ENCODE measurements at regions not wholly inside any gene's neighbourhood (a gene's known extent, or its start where the extent isn't known, plus 50 kb on each side); places are given as distances from the start of the nearest gene placed in this dataset.
"Not testable (repeated sequence)": the region's sequence is repeated elsewhere in the genome, so short reads cannot be mapped to it uniquely, and the experiment has no call there.

DNA sequence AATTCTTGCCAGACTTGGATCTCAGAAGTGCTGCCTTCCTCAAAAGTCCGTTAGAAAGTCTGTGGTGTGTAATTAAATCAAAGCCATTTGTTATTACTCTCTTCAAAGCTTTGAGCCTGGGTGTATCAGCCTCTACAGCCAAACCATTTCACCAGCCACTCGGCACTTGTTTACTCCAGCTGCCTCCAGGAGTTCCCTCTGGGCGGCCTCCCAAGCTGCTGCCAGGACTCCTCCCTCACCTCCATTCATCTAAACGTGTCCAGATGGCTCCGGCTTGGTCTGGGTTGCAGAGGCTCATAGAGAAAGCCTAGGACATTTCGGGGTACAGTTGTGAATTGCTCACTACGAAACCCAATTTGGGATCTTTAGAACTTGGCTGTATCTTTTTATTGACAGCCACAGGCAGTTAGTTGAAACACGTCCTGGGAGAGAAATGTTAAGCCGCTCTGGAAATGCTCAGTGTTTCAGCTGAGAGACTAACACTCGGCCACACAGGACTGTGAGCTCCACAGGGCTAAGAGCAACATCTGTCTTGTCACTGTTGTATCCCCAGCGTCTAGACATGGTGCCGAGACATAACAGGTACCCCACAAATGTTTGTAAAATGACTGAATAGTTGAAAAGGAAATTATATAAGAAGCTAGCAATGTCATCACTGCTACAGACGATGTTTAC is 116.9 kb upstream of the NGF start:
- DNase-seq (ENCODE audit: low read depth in 2 of 2), result no peak

- no peak for DNase-seq (ENCODE audit: low read depth in 2 of 2)
These were observed 115.6 kb upstream of the NGF start for GRCh38 chr1:115453666-115454065.

DNA sequence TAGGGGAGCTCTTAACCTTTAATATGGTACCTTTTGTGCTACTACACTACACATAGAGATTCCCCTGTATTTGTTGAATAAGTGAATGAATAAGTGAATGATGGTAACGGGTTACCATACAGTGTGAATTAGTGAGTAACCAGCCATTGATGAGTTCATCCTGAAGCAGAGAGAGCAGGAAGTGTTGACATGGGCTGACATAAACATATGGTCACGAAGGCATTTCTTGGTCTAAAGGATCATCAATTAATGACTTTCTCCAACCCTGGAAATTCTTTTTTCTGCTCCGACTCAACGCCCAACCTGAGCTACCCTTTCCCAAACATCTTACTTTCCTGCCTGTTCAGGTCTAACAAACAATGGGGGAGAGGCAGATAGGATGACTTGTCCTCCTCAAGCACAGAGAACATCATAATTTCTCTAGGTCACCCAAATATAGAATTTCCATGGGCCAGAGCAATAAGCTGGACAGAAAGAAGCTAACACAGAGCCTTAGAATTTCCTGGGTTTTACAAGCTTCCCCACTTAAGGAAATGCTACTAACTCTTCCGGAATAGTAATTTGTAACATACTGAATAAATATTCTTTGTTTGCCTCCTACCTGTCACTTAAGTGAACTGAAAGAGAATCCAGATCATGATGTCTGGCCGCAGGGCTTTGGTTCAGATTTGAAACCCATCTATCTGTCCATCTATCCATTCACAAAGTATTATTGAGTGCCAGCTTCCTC is 114.7 kb upstream of the NGF start:
- DNase-seq (ENCODE audit: low read depth in 2 of 2), result no peak

DNA sequence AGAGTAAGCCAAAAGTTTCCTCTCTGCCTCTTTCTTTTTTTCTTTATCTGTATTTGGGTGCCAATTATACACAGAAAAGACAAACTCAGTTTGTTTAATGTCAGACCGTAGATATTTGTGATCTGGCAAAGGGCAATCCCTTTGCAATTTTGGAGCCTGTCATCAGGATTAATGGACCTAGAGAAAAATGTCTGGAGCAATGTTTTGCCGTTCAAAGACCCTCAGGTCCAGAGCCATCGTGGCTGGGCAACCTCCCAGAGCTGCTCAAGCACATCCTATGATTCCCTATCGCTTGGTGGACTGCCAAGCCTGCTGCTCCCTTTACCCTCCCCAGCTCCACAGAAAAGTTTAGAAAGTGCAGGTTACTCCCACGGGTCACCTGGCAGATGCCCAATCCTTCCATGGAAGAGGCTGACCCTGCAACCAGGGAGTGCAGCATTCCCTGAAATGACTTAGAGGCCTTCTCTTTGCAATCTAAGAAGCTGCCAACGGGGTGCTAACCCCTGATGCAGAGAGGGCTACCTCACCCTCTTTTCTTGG is 112.5 kb upstream of the NGF start:
- DNase-seq (ENCODE audit: low read depth in 2 of 2), result no peak

- DNase-seq (ENCODE audit: low read depth in 2 of 2), result no peak
These were observed 110.4 kb upstream of the NGF start for GRCh38 chr1:115448282-115449044.

GRCh38 chr1:115447672-115448071 is 109.6 kb upstream of the NGF start:
- DNase-seq (ENCODE audit: low read depth in 2 of 2), result no peak

DNA sequence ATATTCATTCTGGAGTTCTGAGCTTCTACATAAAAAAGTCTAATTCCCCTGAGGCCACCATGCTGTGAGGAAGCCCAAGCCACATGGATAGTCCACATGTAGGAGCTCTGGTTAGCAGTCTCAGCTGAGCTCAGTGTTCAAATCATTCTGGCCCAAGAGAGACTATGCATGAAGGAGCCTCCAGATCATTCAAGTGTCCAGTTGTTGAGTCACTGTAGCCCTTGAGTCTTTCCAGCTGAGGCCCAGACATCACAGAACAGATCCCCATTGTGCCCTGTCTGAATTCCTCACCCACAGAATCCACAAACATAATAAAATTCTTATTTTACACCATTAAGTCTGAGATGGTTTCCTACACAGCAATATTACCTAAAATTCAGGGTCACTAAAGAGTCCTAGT is 107.0 kb upstream of the NGF start:
- DNase-seq (ENCODE audit: low read depth in 2 of 2), result no peak

DNA sequence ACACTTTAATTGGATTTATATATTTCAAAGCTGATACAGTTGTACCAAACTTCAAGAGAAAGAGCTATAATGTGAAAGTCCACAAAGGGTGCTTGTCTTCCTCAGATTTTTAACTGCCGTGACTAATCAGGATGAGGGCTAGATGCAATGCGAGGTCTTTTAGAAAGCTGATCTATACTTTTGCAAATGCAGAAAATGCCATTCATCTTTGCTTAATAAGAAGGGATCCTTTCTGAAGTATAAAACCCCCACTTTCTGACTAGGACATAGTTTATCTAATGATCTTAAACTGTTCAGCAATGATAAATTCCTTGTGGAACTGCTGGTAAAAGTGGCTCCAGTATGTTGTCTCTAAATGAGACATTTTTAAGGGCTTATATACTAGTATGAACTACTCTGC is 102.7 kb upstream of the NGF start:
- DNase-seq (ENCODE audit: low read depth in 2 of 2), result no peak

- not testable (repeated sequence) for DNase-seq (ENCODE audit: low read depth in 2 of 2)
These were observed 101.5 kb upstream of the NGF start for GRCh38 chr1:115439520-115439919.

GRCh38 chr1:115437196-115437595 is 99.1 kb upstream of the NGF start:
- DNase-seq (ENCODE audit: low read depth in 2 of 2), result no peak

DNA sequence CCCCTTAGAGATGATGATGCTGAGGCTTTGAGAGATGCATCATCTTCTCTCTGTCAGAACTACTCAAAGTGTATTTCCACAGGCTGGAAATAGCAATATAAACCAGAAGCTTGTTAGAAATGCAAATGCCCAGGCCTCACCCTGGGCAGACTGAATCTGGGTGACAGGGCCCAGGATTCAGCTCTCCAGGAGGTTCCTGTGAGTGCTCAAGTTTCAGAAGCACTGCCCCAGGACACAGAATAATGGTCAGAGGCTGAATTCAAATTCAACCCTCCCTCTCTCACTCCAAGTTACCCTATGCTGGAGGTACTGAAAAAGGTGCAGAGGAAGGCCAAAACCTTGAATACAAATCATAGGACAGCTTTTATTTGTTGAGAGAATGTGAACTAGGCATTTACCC is 98.5 kb upstream of the NGF start:
- no peak for DNase-seq (ENCODE audit: low read depth in 2 of 2)

GRCh38 chr1:115433483-115433882 is 95.4 kb upstream of the NGF start:
- DNase-seq (ENCODE audit: low read depth in 2 of 2), result no peak

- no peak for DNase-seq (ENCODE audit: low read depth in 2 of 2)
These were observed 94.0 kb upstream of the NGF start for GRCh38 chr1:115432061-115432460.

GRCh38 chr1:115430441-115431158 is 92.6 kb upstream of the NGF start:
- no peak for DNase-seq (ENCODE audit: low read depth in 2 of 2)

DNA sequence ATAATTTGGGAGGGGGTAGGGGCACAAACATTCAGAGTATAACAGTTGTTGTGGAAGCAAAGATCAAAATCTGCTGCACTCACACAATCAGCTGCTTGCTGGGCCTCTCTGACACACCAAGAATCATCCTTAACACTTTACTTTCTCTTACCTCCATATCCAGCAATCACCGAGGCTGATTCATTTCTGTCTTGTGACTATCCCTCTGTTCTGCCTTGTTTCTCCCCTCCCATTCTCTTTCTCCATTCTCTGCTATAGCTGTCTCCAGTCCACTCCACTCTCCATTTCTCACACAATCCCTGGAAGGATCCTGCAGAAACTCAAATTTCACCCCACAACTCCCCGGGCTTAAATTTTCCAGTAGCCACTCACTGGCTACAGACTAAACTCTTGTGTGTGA is 91.8 kb upstream of the NGF start:
- DNase-seq (ENCODE audit: low read depth in 2 of 2), result no peak

DNA sequence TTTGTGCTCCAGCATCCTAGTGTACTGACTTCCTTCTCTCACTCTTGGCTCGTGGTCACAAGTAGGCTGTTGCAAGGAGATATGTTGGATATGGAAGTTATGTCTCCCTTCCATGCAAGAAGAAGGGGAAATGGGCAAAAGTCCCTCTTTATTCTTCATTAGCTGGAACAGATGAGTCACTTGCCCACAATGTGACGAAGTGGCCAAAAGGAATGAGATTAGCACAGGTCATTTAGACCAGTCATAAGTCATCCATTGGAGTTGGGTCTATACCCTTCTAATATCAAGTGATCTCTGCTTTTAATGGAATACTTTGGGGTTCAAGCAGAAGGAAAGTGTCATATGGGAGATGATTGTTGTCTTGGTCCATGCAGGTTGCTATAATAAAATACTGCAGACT is 91.2 kb upstream of the NGF start:
- DNase-seq (ENCODE audit: low read depth in 2 of 2), result no peak

- no peak for DNase-seq (ENCODE audit: low read depth in 2 of 2)
These were observed 90.6 kb upstream of the NGF start for GRCh38 chr1:115428676-115429075.

GRCh38 chr1:115428256-115428655 is 90.2 kb upstream of the NGF start:
- DNase-seq (ENCODE audit: low read depth in 2 of 2), result no peak

- DNase-seq (ENCODE audit: low read depth in 2 of 2), result no peak
These were observed 88.9 kb upstream of the NGF start for GRCh38 chr1:115426956-115427355.

GRCh38 chr1:115426231-115426771 is 88.3 kb upstream of the NGF start:
- DNase-seq (ENCODE audit: low read depth in 2 of 2), result no peak

DNA sequence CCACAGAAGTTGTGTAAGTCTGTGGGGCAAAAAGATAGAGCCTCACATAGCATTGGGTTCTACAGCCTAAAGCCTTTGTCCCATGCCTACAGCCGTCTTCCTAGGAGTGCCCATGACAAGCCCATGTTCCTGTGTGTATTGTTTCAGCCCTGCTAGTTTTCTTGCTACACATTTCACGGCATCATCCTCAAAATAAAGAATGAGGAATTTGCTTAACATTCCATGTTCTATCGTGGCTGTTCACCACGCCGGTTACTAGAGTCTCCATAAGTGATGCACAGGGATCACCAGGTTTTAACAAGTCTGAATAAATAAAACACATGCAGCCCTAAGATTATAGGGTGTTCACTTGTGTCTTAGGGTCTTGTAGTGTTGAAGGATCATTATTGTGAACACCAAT is 87.4 kb upstream of the NGF start:
- no peak for DNase-seq (ENCODE audit: low read depth in 2 of 2)

- DNase-seq (ENCODE audit: low read depth in 2 of 2), result no peak
These were observed 85.7 kb upstream of the NGF start for GRCh38 chr1:115423776-115424175.
